Motor neuron (in vitro differentiated cells): ENCODE measurements at regions not wholly inside any gene's neighbourhood (a gene's known extent, or its start where the extent isn't known, plus 50 kb on each side); places are given as distances from the start of the nearest gene placed in this dataset.

Source experiments
- ATAC-seq, 8 experiments: fragments of 200-7000 bp; cut with Tn5 transposase; replicated peaks in 6 of 8; 2 replicates each; pipeline ENCODE4 v1.8.0; 2021; ENCODE audit warnings: mild to moderate bottlenecking in 8 of 8, moderate library complexity in 8 of 8
- H3K27ac ChIP-seq, 2 donors: fragments of 250-450 bp; sonication (Bioruptor Pico); 2 replicates each; pipeline ENCODE4 v1.9.0; 2021; ENCODE audit warnings: antibody characterized with exemption in 2 of 2, mild to moderate bottlenecking in 2 of 2, moderate library complexity in 1 of 2
- H3K4me1 ChIP-seq, 2 donors: fragments of 250-450 bp; sonication (Bioruptor Pico); replicated peaks in 1 of 2; 2 replicates each; pipeline ENCODE4 v1.6.1; 2021; ENCODE audit warnings: antibody characterized with exemption in 2 of 2, mild to moderate bottlenecking in 2 of 2, moderate library complexity in 1 of 2
- H3K4me3 ChIP-seq, 5 donors: fragments of 250-450 bp; sonication (Bioruptor Pico); 2 replicates each; pipeline ENCODE4 v1.9.0; 2021; ENCODE audit warnings: antibody characterized with exemption in 5 of 5, mild to moderate bottlenecking in 5 of 5, moderate library complexity in 4 of 5
- WGBS, 10 experiments: fragments of 450-650 bp; shearing (Covaris generic); methylation state at CpG; one replicate each; pipeline ENCODE4 v1.0.0; 2022; 5-methylcytosine and 5-hydroxymethylcytosine counted together
- in situ Hi-C, 9 experiments: fragments of 400-800 bp; cut with MboI; loops; one replicate each; pipeline ENCODE4 v1.15.0; 2021; ENCODE audit warnings: low sequenced_read_pairs in 9 of 9, low pct_unique_long_range_greater_than_20kb in 2 of 9; ENCODE audit not compliant: unreplicated experiment in 9 of 9

DNA sequence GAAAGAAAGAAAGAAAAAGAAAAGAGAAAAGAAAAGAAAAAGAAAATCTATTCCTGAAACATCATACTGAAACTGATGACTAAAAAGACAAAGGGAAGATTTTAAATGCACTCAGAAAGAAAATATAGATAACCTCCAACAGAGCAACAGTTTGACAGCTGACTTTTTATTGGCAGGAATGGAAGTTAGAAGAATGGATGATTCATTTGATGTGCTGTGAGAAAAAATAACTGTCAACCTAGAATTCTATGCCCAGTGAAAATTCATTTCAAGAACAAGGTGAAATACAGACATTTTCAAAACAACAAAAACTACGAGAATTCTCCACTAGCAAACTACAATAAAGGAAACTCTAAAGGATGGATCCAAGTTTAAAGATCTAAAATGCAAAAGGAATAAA is 50.5 kb upstream of the HSPA12A start:
- in situ Hi-C loops, result loop anchor here in 6 of 9 experiments (10.0 to 25.0 kb wide), 3 partner anchors 106 to 382 kb away; no protein-coding TSS in a partner anchor
- WGBS, 10 experiments, result 40 to 100% (median 91%) methylated on average over 1 of the region's 1 CpG
- no peak for ATAC-seq
- Histone ChIP-seq H3K4me3 (no peak overlapping the region), H3K27ac (no peak overlapping the region), H3K4me1 (peaks cover 1 to 4% of the 10 kb centered on the region in 2 donors)

GRCh38 chr10:116796469-116796868 is 52.8 kb upstream of the ENO4 start:
- in situ Hi-C loops, result loop anchor here in 6 of 9 experiments (5.0 to 25.0 kb wide), 6 partner anchors 109 to 381 kb away; no protein-coding TSS in a partner anchor
- no peak overlapping the region for H3K27ac ChIP-seq
- WGBS, 10 experiments, result 0% methylated on average over 1 of the region's 5 CpGs; no CpG with 5 or more reads in 9 of the 10 experiments
- peaks cover 2 to 6% of the 10 kb centered on the region in 2 donors for H3K4me1 ChIP-seq
- ATAC-seq, result peak in 1 of 8 experiments; percentile 35
- no peak overlapping the region for H3K4me3 ChIP-seq

GRCh38 chr10:116796910-116797513 is 52.3 kb upstream of the ENO4 start:
- Histone ChIP-seq H3K27ac (no peak overlapping the region), H3K4me1 (peaks cover 2 to 6% of the 10 kb centered on the region in 2 donors), H3K4me3 (no peak overlapping the region)
- ATAC-seq, result peak; percentile 75 to 98 (median 84)
- in situ Hi-C loops, result loop anchor here in 6 of 9 experiments (5.0 to 25.0 kb wide), 6 partner anchors 110 to 380 kb away; no protein-coding TSS in a partner anchor
- 0 to 50% (median 0%) methylated on average over 2 to 5 of the region's 9 CpGs; no CpG with 5 or more reads in 3 of the 10 experiments for whole genome bisulfite sequencing, 10 experiments

- WGBS, 10 experiments, result 70 to 100% methylated on average over 1 to 2 of the region's 6 CpGs; no CpG with 5 or more reads in 8 of the 10 experiments
- in situ Hi-C loops, result loop anchor here in 6 of 9 experiments (5.0 to 25.0 kb wide), 6 partner anchors 112 to 378 kb away; no protein-coding TSS in a partner anchor
Measured at GRCh38 chr10:116798859-116799258, 50.4 kb upstream of the ENO4 start.

More at GRCh38 chr10:116798859-116799258, 50.4 kb upstream of the ENO4 start:
- Histone ChIP-seq H3K4me1 (peaks cover 11 to 23% of the 10 kb centered on the region in 2 donors), H3K27ac (no peak overlapping the region), H3K4me3 (no peak overlapping the region)
- ATAC-seq, result no peak
